ENCODE measurements at regions not wholly inside any gene's neighbourhood (a gene's known extent, or its start where the extent isn't known, plus 50 kb on each side); places are given as distances from the start of the nearest gene placed in this dataset.
"Not testable (repeated sequence)": the region's sequence is repeated elsewhere in the genome, so short reads cannot be mapped to it uniquely, and the experiment has no call there.

DNA sequence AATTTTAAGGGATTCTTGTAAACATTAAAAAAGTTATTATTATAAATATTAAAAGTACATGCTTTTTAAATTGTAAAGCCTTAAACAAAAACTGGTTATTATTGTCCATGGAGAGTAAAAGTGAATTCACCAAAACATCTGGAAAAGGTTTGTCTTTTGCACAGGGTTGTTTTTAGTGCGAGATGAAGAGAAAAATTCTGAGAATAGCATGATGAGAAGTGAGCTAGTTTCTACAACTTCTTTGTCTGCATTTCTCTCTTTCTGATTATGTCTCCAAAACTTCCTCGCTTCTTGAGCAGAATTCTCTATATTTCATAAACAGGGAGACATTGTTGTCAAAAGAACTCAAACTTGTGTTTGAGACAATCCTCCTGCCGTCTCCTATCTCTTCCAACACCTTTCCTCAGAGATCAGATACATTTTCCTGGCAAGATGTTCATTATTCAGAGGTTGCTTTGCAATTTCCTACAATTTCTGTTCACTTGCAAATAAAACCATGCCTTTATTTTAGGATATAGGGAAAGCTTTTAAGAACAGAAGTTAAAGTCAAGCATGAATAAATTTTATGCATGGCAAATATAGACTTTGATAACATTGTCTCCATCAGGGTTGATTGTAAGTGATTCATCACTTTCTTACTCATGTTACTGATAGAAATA lies 372.1 kb upstream of the NPVF start:
- Histone ChIP-seq H3K9ac (ENCODE audit: low read length) (no peak overlapping the region), H3K27ac (ENCODE audit: low read length) (no peak overlapping the region), H3K4me2 (ENCODE audit: low read length) (no peak overlapping the region), H3K36me3 (ENCODE audit: low read depth, low read length) (no peaks in the 10 kb centered on the region), H3K4me3 (ENCODE audit: low read length) (no peak overlapping the region), H3K27me3 (ENCODE audit: low read length) (0 out of 2 replicates have a peak, but pooled peaks cover 3% of the 10 kb centered on the region), H4K20me1 (ENCODE audit: low read length) (no peaks in the 10 kb centered on the region), H3K4me1 (ENCODE audit: insufficient read depth, low read length) (no peaks in the 10 kb centered on the region), H3F3A (ENCODE audit: low read length, unreplicated experiment) (no peaks in the 10 kb centered on the region), H3K9me2 (replicated peaks; ENCODE audit: low read length) (no peaks in the 10 kb centered on the region), H2AFZ (ENCODE audit: low read length) (no peak overlapping the region), H3K79me2 (ENCODE audit: low read length) (no peaks in the 10 kb centered on the region), H3K9me3 (ENCODE audit: low read length) (no peaks in the 10 kb centered on the region)
- CTCF ChIA-PET: no interaction called here
- TF ChIP-seq EZH2 (IDR thresholded peaks at IDR 0.05; ENCODE audit: low read length, unreplicated experiment) (no peak), EZH2phosphoT487 (IDR thresholded peaks at IDR 0.05; ENCODE audit: borderline replicate concordance, low read length) (no peak)
- TF ChIP-seq, protein P1, sequence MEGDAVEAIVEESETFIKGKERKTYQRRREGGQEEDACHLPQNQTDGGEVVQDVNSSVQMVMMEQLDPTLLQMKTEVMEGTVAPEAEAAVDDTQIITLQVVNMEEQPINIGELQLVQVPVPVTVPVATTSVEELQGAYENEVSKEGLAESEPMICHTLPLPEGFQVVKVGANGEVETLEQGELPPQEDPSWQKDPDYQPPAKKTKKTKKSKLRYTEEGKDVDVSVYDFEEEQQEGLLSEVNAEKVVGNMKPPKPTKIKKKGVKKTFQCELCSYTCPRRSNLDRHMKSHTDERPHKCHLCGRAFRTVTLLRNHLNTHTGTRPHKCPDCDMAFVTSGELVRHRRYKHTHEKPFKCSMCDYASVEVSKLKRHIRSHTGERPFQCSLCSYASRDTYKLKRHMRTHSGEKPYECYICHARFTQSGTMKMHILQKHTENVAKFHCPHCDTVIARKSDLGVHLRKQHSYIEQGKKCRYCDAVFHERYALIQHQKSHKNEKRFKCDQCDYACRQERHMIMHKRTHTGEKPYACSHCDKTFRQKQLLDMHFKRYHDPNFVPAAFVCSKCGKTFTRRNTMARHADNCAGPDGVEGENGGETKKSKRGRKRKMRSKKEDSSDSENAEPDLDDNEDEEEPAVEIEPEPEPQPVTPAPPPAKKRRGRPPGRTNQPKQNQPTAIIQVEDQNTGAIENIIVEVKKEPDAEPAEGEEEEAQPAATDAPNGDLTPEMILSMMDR (conservative IDR thresholded peaks at IDR 0.05; ENCODE audit: low read depth, low read length): no peak
- POLR2A ChIA-PET (ENCODE audit: unreplicated experiment): no interaction called here
- BruUV-seq (replicated peaks): no TSS peak
- intact Hi-C loops (cut with micrococcal nuclease): no loop called here
- DNase-seq (no peak), ATAC-seq (no peak)

DNA sequence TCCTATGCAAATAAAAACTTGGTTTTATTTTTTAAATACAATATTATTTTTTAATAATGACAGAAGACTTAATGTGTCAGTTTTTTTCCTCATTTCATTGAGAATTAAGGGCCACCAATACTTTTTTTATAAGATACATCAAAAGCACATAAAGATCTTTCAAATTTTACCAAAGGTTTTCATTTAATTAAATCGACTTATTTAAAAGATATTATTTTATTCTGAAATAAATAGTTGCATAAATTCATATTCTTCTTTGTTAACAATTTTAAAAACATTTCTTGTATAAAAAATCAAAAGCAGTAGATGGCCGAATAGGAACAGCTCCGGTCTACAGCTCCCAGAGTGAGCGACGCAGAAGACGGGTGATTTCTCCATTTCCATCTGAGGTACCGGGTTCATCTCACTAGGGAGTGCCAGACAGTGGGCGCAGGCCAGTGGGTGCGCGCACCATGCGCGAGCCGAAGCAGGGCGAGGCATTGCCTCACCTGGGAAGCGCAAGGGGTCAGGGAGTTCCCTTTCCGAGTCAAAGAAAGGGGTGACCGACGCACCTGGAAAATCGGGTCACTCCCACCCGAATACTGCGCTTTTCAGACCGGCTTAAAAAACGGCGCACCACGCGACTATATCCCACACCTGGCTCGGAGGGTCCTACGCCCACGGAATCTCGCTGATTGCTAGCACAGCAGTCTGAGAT lies 374.6 kb upstream of the NPVF start:
- not testable (repeated sequence) for H3K27ac ChIP-seq (ENCODE audit: low read length); ATAC-seq

DNA sequence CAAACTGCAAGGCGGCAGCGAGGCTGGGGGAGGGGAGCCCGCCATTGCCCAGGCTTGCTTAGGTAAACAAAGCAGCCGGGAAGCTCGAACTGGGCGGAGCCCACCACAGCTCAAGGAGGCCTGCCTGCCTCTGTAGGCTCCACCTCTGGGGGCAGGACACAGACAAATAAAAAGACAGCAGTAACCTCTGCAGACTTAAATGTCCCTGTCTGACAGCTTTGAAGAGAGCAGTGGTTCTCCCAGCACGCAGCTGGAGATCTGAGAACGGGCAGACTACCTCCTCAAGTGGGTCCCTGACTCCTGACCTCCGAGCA lies 375.1 kb upstream of the NPVF start:
- H3K4me3 ChIP-seq (ENCODE audit: low read length); H2AFZ ChIP-seq (ENCODE audit: low read length); ATAC-seq; H3K4me1 ChIP-seq (ENCODE audit: insufficient read depth, low read length); H3K9ac ChIP-seq (ENCODE audit: low read length); BruUV-seq (replicated peaks); H3K9me3 ChIP-seq (ENCODE audit: low read length); DNase-seq; H3K36me3 ChIP-seq (ENCODE audit: low read depth, low read length); H3K4me2 ChIP-seq (ENCODE audit: low read length); intact Hi-C loops (cut with micrococcal nuclease); POLR2A ChIA-PET (ENCODE audit: unreplicated experiment); H3K9me2 ChIP-seq (replicated peaks; ENCODE audit: low read length); H4K20me1 ChIP-seq (ENCODE audit: low read length); CTCF ChIA-PET; H3K79me2 ChIP-seq (ENCODE audit: low read length); H3K27ac ChIP-seq (ENCODE audit: low read length); H3F3A ChIP-seq (ENCODE audit: low read length, unreplicated experiment); H3K27me3 ChIP-seq (ENCODE audit: low read length): not testable (repeated sequence)

More for the DNA sequence above, 374.6 kb upstream of the NPVF start:
- H3K4me3 ChIP-seq (ENCODE audit: low read length); H4K20me1 ChIP-seq (ENCODE audit: low read length); intact Hi-C loops (cut with micrococcal nuclease); H3K4me1 ChIP-seq (ENCODE audit: insufficient read depth, low read length); H3K9me3 ChIP-seq (ENCODE audit: low read length); H3K27me3 ChIP-seq (ENCODE audit: low read length); CTCF ChIA-PET; H3K4me2 ChIP-seq (ENCODE audit: low read length); H3K9me2 ChIP-seq (replicated peaks; ENCODE audit: low read length); H3K9ac ChIP-seq (ENCODE audit: low read length); H3F3A ChIP-seq (ENCODE audit: low read length, unreplicated experiment); POLR2A ChIA-PET (ENCODE audit: unreplicated experiment); BruUV-seq (replicated peaks); H2AFZ ChIP-seq (ENCODE audit: low read length); H3K79me2 ChIP-seq (ENCODE audit: low read length); DNase-seq; H3K36me3 ChIP-seq (ENCODE audit: low read depth, low read length): not testable (repeated sequence)

DNA sequence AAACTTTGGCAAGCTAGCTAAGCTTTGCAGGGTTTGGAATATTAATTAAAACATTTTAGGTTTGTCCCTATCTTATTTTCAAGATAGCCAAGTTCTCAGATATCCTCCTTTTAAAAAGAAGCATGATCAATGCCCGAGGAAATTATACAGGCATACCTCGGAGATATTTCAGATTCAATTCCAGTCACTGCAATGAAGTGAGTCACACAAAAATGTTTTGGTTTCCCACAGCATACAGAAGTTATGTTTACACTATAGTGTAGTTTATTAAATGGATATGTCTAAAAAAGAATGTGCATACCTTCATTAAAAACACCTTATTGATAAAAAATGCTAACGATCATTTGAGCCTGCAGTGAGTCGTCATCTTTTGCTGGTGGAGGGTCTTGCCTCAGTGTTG lies 382.9 kb upstream of the NPVF start:
- Histone ChIP-seq H3K27ac (ENCODE audit: low read length) (no peak overlapping the region), H4K20me1 (ENCODE audit: low read length) (no peaks in the 10 kb centered on the region), H3K9me3 (ENCODE audit: low read length) (no peaks in the 10 kb centered on the region), H3K4me3 (ENCODE audit: low read length) (no peak overlapping the region), H3K36me3 (ENCODE audit: low read depth, low read length) (no peaks in the 10 kb centered on the region), H3K27me3 (ENCODE audit: low read length) (no peaks in the 10 kb centered on the region), H3K4me1 (ENCODE audit: insufficient read depth, low read length) (no peaks in the 10 kb centered on the region), H2AFZ (ENCODE audit: low read length) (no peak overlapping the region), H3K9me2 (replicated peaks; ENCODE audit: low read length) (no peaks in the 10 kb centered on the region), H3K79me2 (ENCODE audit: low read length) (no peaks in the 10 kb centered on the region), H3K9ac (ENCODE audit: low read length) (no peak overlapping the region), H3K4me2 (ENCODE audit: low read length) (no peak overlapping the region), H3F3A (ENCODE audit: low read length, unreplicated experiment) (no peaks in the 10 kb centered on the region)
- ChIA-PET CTCF (no interaction called here), POLR2A (ENCODE audit: unreplicated experiment) (no interaction called here)
- ATAC-seq (no peak), DNase-seq (no peak)
- no TSS peak for BruUV-seq (replicated peaks)
- TF ChIP-seq EZH2phosphoT487 (IDR thresholded peaks at IDR 0.05; ENCODE audit: borderline replicate concordance, low read length): no peak
- TF ChIP-seq, protein P1 (conservative IDR thresholded peaks at IDR 0.05; ENCODE audit: low read depth, low read length): no peak
- TF ChIP-seq EZH2 (IDR thresholded peaks at IDR 0.05; ENCODE audit: low read length, unreplicated experiment): no peak
- intact Hi-C loops (cut with micrococcal nuclease): no loop called here

Measured in PC-3 (cell line).